NT2/D1 (cell line): ENCODE measurements at regions not wholly inside any gene's neighbourhood (a gene's known extent, or its start where the extent isn't known, plus 50 kb on each side); places are given as distances from the start of the nearest gene placed in this dataset.

Experiments used
- SUZ12 ChIP-seq: IDR thresholded peaks from 2 replicates; pipeline ENCODE4 v1.6.1; 2011; ENCODE audit not compliant: insufficient read length, insufficient read depth; ENCODE audit errors: extremely low read depth
- ZNF274 ChIP-seq: IDR thresholded peaks from 2 replicates; pipeline ENCODE4 v1.6.1; 2011; ENCODE audit warnings: mild to moderate bottlenecking, low read depth, low read length

GRCh38 chr1:218705391-218705790, 360.3 kb downstream of the TGFB2 start:
- no peak for TF ChIP-seq SUZ12
- no peak for TF ChIP-seq ZNF274
